Endothelial cell of umbilical vein (primary cell): ENCODE measurements at regions not wholly inside any gene's neighbourhood (a gene's known extent, or its start where the extent isn't known, plus 50 kb on each side); places are given as distances from the start of the nearest gene placed in this dataset.

Experiments used
- BruUV-seq: library from RNA; stranded (reverse); fragments of 400-500 nt; replicated peaks from 2 replicates; lab custom pipeline; 2021; lab: Mats Ljungman, UMichigan
- CTCF ChIA-PET: fragments of 300-600, 350-600 bp; sonication (Branson Sonifier 250); formaldehyde crosslinking; loops from one replicate; lab custom pipeline; 2021; ENCODE audit warnings: antibody characterized with exemption, inconsistent platforms; lab: Charles Lee
- POLR2A ChIA-PET: fragments of 300-600, 350-600 bp; sonication (Branson Sonifier 250); formaldehyde crosslinking; loops from one replicate; lab custom pipeline; 2021; ENCODE audit warnings: antibody characterized with exemption, inconsistent platforms; lab: Charles Lee
- DNase-seq: peaks from one replicate; pipeline ENCODE4 v3.0.0-alpha.2; 2011; ENCODE audit warnings: low read depth, low spot score
- FAIRE-seq: peaks from 2 replicates; lab custom pipeline; 2011; peaks lifted over from hg19 to GRCh38; lab: Jason Lieb, UNC
- H2AFZ ChIP-seq: 2 replicates; pipeline ENCODE4 v1.6.0; 2012; ENCODE audit warnings: low read depth, low read length, control low read depth, inconsistent platforms
- H3K27ac ChIP-seq: 2 replicates; pipeline ENCODE4 v1.5.1; 2011; ENCODE audit warnings: low read depth, mild to moderate bottlenecking, control low read depth, low read length, moderate library complexity; ENCODE audit not compliant: insufficient read depth
- H3K27me3 ChIP-seq, 2 experiments: 2 replicates each; pipeline versions ENCODE4 v1.6.0 to v1.6.1; 2011; ENCODE audit warnings: low read length in 2 of 2, mixed read lengths in 1 of 2; ENCODE audit not compliant: control insufficient read depth in 2 of 2, insufficient read depth in 2 of 2
- H3K36me3 ChIP-seq, 2 experiments: 2 replicates in 1 of 2; 3 replicates in 1 of 2; pipeline ENCODE4 v1.5.1; 2011; ENCODE audit warnings: low read length in 2 of 2, mild to moderate bottlenecking in 1 of 2, moderate library complexity in 1 of 2; ENCODE audit not compliant: control insufficient read depth in 2 of 2, insufficient read depth in 2 of 2; ENCODE audit errors: extremely low read depth in 1 of 2
- H3K4me1 ChIP-seq: 3 replicates; pipeline ENCODE4 v1.5.1; 2011; ENCODE audit warnings: mild to moderate bottlenecking, low read length; ENCODE audit not compliant: control insufficient read depth, insufficient read depth; ENCODE audit errors: extremely low read depth
- H3K4me2 ChIP-seq: 2 replicates; pipeline ENCODE4 v1.6.1; 2011; ENCODE audit warnings: low read length, control low read depth, mixed read lengths; ENCODE audit not compliant: insufficient read depth
- H3K4me3 ChIP-seq, 3 experiments: fragments of 200-600 bp in 1 of 3; sonication (generic), shearing (Covaris generic) in 1 of 3; replicated peaks in 1 of 3; 2 replicates each; pipeline ENCODE4 v1.5.1; 2011 to 2016; ENCODE audit warnings: control low read depth in 3 of 3, low read length in 3 of 3, mild to moderate bottlenecking in 2 of 3, inconsistent platforms in 1 of 3, low read depth in 1 of 3, moderate library complexity in 1 of 3; ENCODE audit not compliant: insufficient read depth in 1 of 3
- H3K79me2 ChIP-seq: 2 replicates; pipeline ENCODE4 v1.6.0; 2012; ENCODE audit warnings: low read length, inconsistent platforms; ENCODE audit not compliant: control insufficient read depth, insufficient read depth
- H3K9ac ChIP-seq: replicated peaks from 2 replicates; pipeline ENCODE3; 2011; ENCODE audit warnings: low read length, control low read depth; ENCODE audit not compliant: insufficient read depth; ENCODE audit errors: extremely low read depth
- H3K9me1 ChIP-seq: replicated peaks from 3 replicates; pipeline ENCODE4 v1.6.0; 2011; ENCODE audit warnings: mild to moderate bottlenecking, low read length; ENCODE audit not compliant: control insufficient read depth, insufficient read depth; ENCODE audit errors: extremely low read depth
- H3K9me3 ChIP-seq: replicated peaks from 2 replicates; pipeline ENCODE4 v1.5.1; 2012; ENCODE audit warnings: low read length, inconsistent platforms; ENCODE audit not compliant: control insufficient read depth, insufficient read depth
- H4K20me1 ChIP-seq: replicated peaks from 2 replicates; pipeline ENCODE3; 2011; ENCODE audit warnings: mild to moderate bottlenecking, low read length; ENCODE audit not compliant: control insufficient read depth, insufficient read depth; ENCODE audit errors: extremely low read depth
- EZH2 ChIP-seq: IDR thresholded peaks from 2 replicates; pipeline ENCODE4 v1.6.1; 2012; ENCODE audit warnings: borderline replicate concordance, low read depth, mild to moderate bottlenecking, moderate library complexity, low read length, inconsistent platforms; ENCODE audit not compliant: severe bottlenecking
- FOS ChIP-seq: IDR thresholded peaks from 2 replicates; pipeline ENCODE4 v1.6.1; 2011; ENCODE audit warnings: mild to moderate bottlenecking, low read length, moderate library complexity, borderline replicate concordance; ENCODE audit not compliant: insufficient read depth
- JUN ChIP-seq: IDR thresholded peaks from 2 replicates; pipeline ENCODE4 v1.6.1; 2011; ENCODE audit warnings: borderline replicate concordance, low read depth; ENCODE audit not compliant: insufficient read length, insufficient read depth
- MAX ChIP-seq: IDR thresholded peaks from 2 replicates; pipeline ENCODE4 v1.6.1; 2011; ENCODE audit not compliant: insufficient read depth, insufficient read length
- POLR2A ChIP-seq: IDR thresholded peaks from 2 replicates; pipeline ENCODE4 v1.6.1; 2012; ENCODE audit warnings: low read depth, mild to moderate bottlenecking, control low read depth, low read length
- dilution Hi-C: fragments of 300-500 bp; cut with MboI; formaldehyde crosslinking; loops from one replicate; pipeline ENCODE4 v1.15.0; 2019; ENCODE audit warnings: low sequenced_read_pairs; ENCODE audit not compliant: extremely low pct_ligation_motif_present
- intact Hi-C: fragments of 100-400 bp; cut with micrococcal nuclease; formaldehyde crosslinking; loops from one replicate; pipeline ENCODE4 v1.10.0; 2022

- dilution Hi-C loops = no loop called here
- no peak for FAIRE-seq
- H4K20me1 ChIP-seq = no peaks in the 10 kb centered on the region
- no peaks in the 10 kb centered on the region for H3K79me2 ChIP-seq
- H3K4me2 ChIP-seq = no peak overlapping the region
- intact Hi-C loops = no loop called here
- no peaks in the 10 kb centered on the region for H3K9me3 ChIP-seq
- TF ChIP-seq FOS (no peak), JUN (no peak)
- no TSS peak for BruUV-seq
- H3K4me3 ChIP-seq = no peak overlapping the region
- ChIA-PET POLR2A (no interaction called here), CTCF (no interaction called here)
- no peak overlapping the region for H2AFZ ChIP-seq
- H3K27ac ChIP-seq = no peak overlapping the region
- no peaks in the 10 kb centered on the region for H3K36me3 ChIP-seq
- no peaks in the 10 kb centered on the region for H3K9me1 ChIP-seq
- DNase-seq = no peak
- H3K4me1 ChIP-seq = no peaks in the 10 kb centered on the region
- no peaks in the 10 kb centered on the region for H3K27me3 ChIP-seq
- H3K9ac ChIP-seq = no peak overlapping the region
Observed at GRCh38 chr4:137226900-137227299, 305.4 kb downstream of the PCDH18 start.

GRCh38 chr4:137226221-137226620, 306.1 kb downstream of the PCDH18 start:
- Histone ChIP-seq H3K36me3 (no peaks in the 10 kb centered on the region), H3K27me3 (no peaks in the 10 kb centered on the region), H3K9me1 (no peaks in the 10 kb centered on the region), H3K9ac (no peak overlapping the region), H3K9me3 (no peaks in the 10 kb centered on the region), H2AFZ (no peak overlapping the region), H3K27ac (no peak overlapping the region), H3K4me3 (no peak overlapping the region), H3K79me2 (no peaks in the 10 kb centered on the region), H3K4me2 (no peak overlapping the region), H4K20me1 (no peaks in the 10 kb centered on the region), H3K4me1 (no peaks in the 10 kb centered on the region)
- dilution Hi-C loops (no loop called here), intact Hi-C loops (no loop called here)
- BruUV-seq = no TSS peak
- ChIA-PET CTCF (no interaction called here), POLR2A (no interaction called here)
- FAIRE-seq = no peak
- no peak for TF ChIP-seq POLR2A
- no peak for TF ChIP-seq EZH2
- no peak for TF ChIP-seq MAX
- TF ChIP-seq FOS = no peak
- no peak for DNase-seq
